ENCODE measurements at regions not wholly inside any gene's neighbourhood (a gene's known extent, or its start where the extent isn't known, plus 50 kb on each side); places are given as distances from the start of the nearest gene placed in this dataset.

DNA sequence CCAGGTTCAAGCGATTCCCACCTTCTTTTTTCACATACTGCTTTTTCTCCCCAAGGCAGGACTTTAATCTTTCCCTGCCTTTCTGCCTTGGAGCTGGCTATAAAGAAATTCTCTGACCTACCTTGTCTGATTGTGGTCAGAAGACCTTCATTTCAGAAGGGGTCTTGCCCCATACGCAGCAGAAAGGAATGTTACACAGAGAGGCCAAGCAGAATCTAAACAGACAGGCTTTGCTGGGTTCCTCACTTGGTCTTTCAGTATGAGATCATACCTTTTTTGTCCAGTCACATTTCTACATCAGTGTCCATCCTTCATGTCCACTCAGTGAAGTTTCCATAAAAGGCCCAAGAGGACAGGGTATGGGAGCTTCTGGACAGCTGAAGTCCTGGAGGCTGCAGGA lies 108.3 kb upstream of the RBPJ start:
- Histone ChIP-seq H3K9ac (ENCODE audit: insufficient read length) (no peak overlapping the region), H3K4me3 (no peak overlapping the region), H3K36me3 (ENCODE audit: insufficient read depth, low read length) (no peaks in the 10 kb centered on the region), H3K27ac (no peak overlapping the region), H3K9me3 (ENCODE audit: low read depth, low read length) (no peaks in the 10 kb centered on the region)
- no peak for TF ChIP-seq EZH2 (IDR thresholded peaks at IDR 0.05)
- no peak for TF ChIP-seq POLR2AphosphoS5 (IDR thresholded peaks at IDR 0.05; ENCODE audit: borderline replicate concordance, low read depth, low read length)
- DNase-seq (ENCODE audit: low read depth, low spot score), result no peak

DNA sequence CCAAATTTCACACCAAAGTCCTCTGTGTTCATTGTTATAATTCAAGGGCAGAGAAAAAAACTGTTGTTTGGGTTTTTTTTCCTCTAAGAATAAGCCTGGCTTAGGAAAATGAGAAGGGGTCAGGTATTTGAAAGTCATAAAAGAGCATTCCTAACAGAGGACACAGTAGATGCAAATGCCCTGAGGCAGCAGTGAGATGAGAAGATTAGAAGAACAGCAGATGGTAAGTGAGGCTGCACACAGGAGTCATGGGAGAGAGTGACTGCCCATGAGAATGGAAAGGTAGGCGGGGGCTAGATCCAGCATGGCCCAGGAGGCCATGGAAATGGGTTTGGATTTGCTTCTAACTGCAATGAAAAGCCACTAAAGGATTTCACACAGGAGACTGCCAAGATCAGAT lies 107.5 kb upstream of the RBPJ start:
- Histone ChIP-seq H3K9me3 (ENCODE audit: low read depth, low read length) (no peaks in the 10 kb centered on the region), H3K27ac (no peak overlapping the region), H3K36me3 (ENCODE audit: insufficient read depth, low read length) (no peaks in the 10 kb centered on the region), H3K4me3 (no peak overlapping the region), H3K9ac (ENCODE audit: insufficient read length) (no peak overlapping the region)
- DNase-seq (ENCODE audit: low read depth, low spot score), result no peak
- no peak for TF ChIP-seq POLR2AphosphoS5 (IDR thresholded peaks at IDR 0.05; ENCODE audit: borderline replicate concordance, low read depth, low read length)

DNA sequence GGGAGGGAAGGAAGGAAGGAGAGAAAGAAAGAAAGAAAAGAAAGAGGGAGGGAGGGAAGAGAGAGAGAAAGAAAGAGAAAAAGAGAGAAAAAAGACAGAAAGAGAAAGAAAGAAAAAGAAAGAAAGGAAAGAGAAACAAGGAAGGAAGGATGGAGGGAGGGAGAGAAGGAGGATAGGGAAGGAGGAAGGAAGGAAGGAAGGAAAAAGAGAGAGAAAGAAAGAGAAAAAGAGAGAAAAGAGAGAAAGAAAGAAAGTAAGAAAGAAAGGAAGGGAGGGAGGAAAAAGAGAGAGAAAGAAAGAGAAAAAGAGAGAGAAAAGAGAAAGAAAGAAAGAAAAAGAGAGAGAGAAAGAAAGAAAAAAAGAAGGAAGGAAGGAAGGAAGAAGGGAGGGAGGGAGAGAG lies 105.8 kb upstream of the RBPJ start:
- H3K27ac ChIP-seq, result no peak overlapping the region
- no peak overlapping the region for H3K9ac ChIP-seq (ENCODE audit: insufficient read length)
- no peak overlapping the region for H3K4me3 ChIP-seq
- TF ChIP-seq POLR2AphosphoS5 (IDR thresholded peaks at IDR 0.05; ENCODE audit: borderline replicate concordance, low read depth, low read length) (no peak), EZH2 (IDR thresholded peaks at IDR 0.05) (no peak), FOXP2 (optimal IDR thresholded peaks at IDR 0.05; ENCODE audit: control extremely low read depth, extremely low read length, insufficient read depth) (no peak)
- no peak for DNase-seq (ENCODE audit: low read depth, low spot score)
- H3K9me3 ChIP-seq (ENCODE audit: low read depth, low read length), result no peaks in the 10 kb centered on the region
- no peaks in the 10 kb centered on the region for H3K36me3 ChIP-seq (ENCODE audit: insufficient read depth, low read length)

DNA sequence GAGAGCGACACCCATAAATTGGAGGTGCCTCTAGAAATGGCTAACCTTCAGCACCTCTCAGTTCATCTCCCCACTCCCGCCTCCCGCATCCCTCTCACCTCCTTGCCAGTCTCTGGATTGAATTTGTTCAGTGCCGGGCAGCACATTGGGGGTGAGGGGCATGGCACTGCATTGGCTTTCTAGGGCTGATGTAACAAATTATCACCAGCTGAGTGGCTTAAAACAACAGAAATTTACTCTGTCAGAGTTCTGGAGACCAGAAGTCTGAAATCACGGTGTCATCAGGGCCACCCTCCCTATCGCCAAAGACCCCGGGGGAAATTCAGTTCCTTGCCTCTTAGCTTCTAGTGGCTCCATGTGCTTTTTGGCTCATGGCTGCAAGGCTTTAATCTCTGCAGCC lies 105.1 kb upstream of the RBPJ start:
- H3K9ac ChIP-seq (ENCODE audit: insufficient read length), result no peak overlapping the region
- no peak overlapping the region for H3K27ac ChIP-seq
- no peaks in the 10 kb centered on the region for H3K9me3 ChIP-seq (ENCODE audit: low read depth, low read length)
- H3K4me3 ChIP-seq, result no peak overlapping the region
- TF ChIP-seq POLR2AphosphoS5 (IDR thresholded peaks at IDR 0.05; ENCODE audit: borderline replicate concordance, low read depth, low read length), result no peak
- no peak for TF ChIP-seq FOXP2 (optimal IDR thresholded peaks at IDR 0.05; ENCODE audit: control extremely low read depth, extremely low read length, insufficient read depth)
- TF ChIP-seq EZH2 (IDR thresholded peaks at IDR 0.05), result no peak
- DNase-seq (ENCODE audit: low read depth, low spot score), result no peak
- no peaks in the 10 kb centered on the region for H3K36me3 ChIP-seq (ENCODE audit: insufficient read depth, low read length)

DNA sequence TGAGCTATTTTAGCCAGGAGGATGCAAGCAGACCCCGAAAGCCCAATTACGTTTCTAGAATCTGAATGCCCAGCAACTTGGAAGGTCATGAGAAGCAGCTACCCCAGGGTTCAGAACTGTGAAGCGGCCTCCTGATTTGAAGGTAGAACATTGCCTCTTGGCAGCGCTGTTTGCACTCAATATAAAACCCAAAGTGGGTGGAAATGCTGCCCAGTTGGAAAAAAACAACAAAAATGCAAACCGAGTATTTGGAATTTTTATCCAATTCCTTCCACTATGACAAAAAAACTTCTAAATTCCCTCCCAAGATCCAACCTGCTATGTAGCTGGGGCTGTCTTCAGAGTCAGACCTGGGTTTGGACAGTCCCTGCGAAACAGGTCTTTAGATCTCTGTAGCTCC lies 103.3 kb upstream of the RBPJ start:
- TF ChIP-seq EZH2 (IDR thresholded peaks at IDR 0.05) (no peak), POLR2AphosphoS5 (IDR thresholded peaks at IDR 0.05; ENCODE audit: borderline replicate concordance, low read depth, low read length) (no peak), FOXP2 (optimal IDR thresholded peaks at IDR 0.05; ENCODE audit: control extremely low read depth, extremely low read length, insufficient read depth) (no peak)
- H3K27ac ChIP-seq, result no peak overlapping the region

DNA sequence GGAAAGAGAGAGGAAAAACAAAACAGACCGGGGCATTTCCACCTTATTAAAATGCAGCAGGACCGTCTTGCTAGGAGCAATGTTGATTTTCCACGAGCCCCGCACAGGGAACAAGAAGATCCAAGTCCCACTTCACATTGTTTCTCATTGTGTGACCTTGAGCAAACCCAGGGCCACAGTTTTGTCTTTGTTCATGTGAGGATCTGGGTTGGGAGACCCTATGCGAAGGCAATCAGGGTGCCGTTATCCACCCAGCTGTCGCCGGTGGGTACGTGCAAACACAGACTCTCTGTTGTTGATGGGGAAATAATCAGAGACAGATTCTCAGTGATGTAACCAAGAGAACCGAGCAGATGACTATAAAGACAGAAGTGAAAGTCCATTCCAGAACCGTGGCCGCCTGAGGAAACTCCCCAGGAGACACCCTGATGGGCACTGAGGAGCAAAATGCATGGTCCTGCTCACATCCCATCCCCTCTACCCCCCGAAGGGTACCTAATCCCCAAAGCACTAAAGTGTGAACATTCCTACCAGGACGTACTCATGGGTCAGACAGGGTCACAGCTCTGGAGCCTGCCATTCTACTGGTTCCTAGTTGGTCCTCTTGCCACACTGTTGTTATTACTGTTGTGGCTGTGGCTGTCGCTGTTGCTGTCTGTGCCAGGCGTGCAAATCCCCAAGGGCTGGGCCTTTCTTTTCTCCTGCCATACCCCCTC lies 102.7 kb upstream of the RBPJ start:
- Histone ChIP-seq H3K27ac (no peak overlapping the region), H3K4me3 (no peak overlapping the region), H3K9me3 (ENCODE audit: low read depth, low read length) (no peaks in the 10 kb centered on the region), H3K9ac (ENCODE audit: insufficient read length) (no peak overlapping the region), H3K36me3 (ENCODE audit: insufficient read depth, low read length) (no peaks in the 10 kb centered on the region)
- no peak for DNase-seq (ENCODE audit: low read depth, low spot score)
- TF ChIP-seq FOXP2 (optimal IDR thresholded peaks at IDR 0.05; ENCODE audit: control extremely low read depth, extremely low read length, insufficient read depth) (no peak), EZH2 (IDR thresholded peaks at IDR 0.05) (no peak), POLR2AphosphoS5 (IDR thresholded peaks at IDR 0.05; ENCODE audit: borderline replicate concordance, low read depth, low read length) (no peak)

More for the DNA sequence above, 103.3 kb upstream of the RBPJ start:
- H3K9me3 ChIP-seq (ENCODE audit: low read depth, low read length), result no peaks in the 10 kb centered on the region
- no peak for DNase-seq (ENCODE audit: low read depth, low spot score)
- no peaks in the 10 kb centered on the region for H3K36me3 ChIP-seq (ENCODE audit: insufficient read depth, low read length)
- no peak overlapping the region for H3K4me3 ChIP-seq
- H3K9ac ChIP-seq (ENCODE audit: insufficient read length), result no peak overlapping the region

DNA sequence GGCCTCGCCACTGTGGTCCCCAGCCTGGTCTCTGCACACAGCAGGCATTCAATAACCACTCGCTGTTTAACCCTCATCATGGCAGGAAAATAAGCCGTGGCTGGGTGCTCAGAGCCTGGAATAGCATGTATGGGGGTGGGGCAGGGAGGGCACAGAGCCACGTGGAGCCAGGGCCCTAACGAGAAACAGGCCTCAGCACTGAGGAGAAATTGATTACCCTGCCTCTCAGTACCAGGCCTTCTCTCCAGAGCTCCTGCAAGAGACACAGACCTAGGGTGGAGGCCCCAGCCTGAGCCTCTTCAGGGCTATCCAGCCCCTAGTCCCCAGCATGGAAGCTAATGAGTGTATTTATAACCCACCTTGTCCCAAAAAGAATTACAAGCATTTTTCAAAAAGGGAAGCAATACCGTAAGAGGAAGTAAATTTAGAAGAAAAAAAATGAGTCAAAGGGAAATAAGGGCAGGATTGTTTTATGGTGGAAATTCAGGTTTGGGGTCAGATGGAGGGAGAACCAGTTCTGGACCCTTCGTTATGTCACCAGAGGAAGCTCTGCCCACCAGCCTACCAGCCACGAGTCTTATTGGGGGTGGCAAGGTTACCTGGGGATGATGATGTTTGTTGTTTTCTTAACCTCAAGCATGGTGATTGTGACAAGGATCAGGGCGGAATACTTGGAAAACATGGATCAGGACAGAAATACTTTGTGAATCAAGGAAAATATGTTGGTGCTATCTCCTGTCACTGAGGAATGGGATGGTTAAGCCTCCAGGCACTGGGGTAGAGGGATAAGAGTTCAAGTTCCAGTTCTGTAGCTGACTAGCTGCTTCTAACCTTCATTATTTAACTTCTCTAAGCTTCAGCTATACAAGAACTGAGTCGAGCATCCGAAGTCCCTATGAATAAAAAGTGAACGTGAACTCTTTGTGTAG lies 101.9 kb upstream of the RBPJ start:
- no peak for DNase-seq (ENCODE audit: low read depth, low spot score)
- H3K9ac ChIP-seq (ENCODE audit: insufficient read length), result no peak overlapping the region
- no peak overlapping the region for H3K27ac ChIP-seq
- H3K9me3 ChIP-seq (ENCODE audit: low read depth, low read length), result no peaks in the 10 kb centered on the region
- TF ChIP-seq POLR2AphosphoS5 (IDR thresholded peaks at IDR 0.05; ENCODE audit: borderline replicate concordance, low read depth, low read length), result no peak
- TF ChIP-seq FOXP2 (optimal IDR thresholded peaks at IDR 0.05; ENCODE audit: control extremely low read depth, extremely low read length, insufficient read depth), result no peak
- no peak for TF ChIP-seq EZH2 (IDR thresholded peaks at IDR 0.05)
- H3K36me3 ChIP-seq (ENCODE audit: insufficient read depth, low read length), result no peaks in the 10 kb centered on the region
- no peak overlapping the region for H3K4me3 ChIP-seq

DNA sequence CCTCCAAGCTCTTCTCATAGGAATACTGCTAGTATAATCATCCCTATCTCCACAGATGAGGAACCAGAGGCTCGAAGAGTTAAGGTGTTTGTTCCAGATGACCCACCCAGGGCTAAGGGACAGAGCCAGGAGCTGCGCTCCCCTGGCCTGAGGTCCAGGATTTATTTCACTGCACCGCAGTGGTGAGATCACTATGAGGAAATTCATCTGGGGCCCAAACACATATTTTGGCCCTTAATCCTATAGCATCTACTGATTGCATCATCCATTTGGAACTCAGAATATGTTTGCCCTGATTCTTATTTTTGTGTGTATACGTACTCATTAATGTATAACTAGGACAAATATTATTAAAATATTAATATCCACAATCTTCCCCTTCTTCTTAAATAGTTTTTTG lies 100.1 kb upstream of the RBPJ start:
- TF ChIP-seq FOXP2 (optimal IDR thresholded peaks at IDR 0.05; ENCODE audit: control extremely low read depth, extremely low read length, insufficient read depth), result no peak
- no peak for TF ChIP-seq EZH2 (IDR thresholded peaks at IDR 0.05)
- TF ChIP-seq POLR2AphosphoS5 (IDR thresholded peaks at IDR 0.05; ENCODE audit: borderline replicate concordance, low read depth, low read length), result no peak
- H3K9ac ChIP-seq (ENCODE audit: insufficient read length), result no peak overlapping the region
- no peak overlapping the region for H3K27ac ChIP-seq
- no peaks in the 10 kb centered on the region for H3K36me3 ChIP-seq (ENCODE audit: insufficient read depth, low read length)
- DNase-seq (ENCODE audit: low read depth, low spot score), result no peak
- no peaks in the 10 kb centered on the region for H3K9me3 ChIP-seq (ENCODE audit: low read depth, low read length)
- H3K4me3 ChIP-seq, result no peak overlapping the region
